Activated CD8-positive, alpha-beta memory T cell treated with anti-CD3 and anti-CD28 coated beads, Interleukin-2, amount 10 ng/mL, durations not matched to agents 7 days and 5 days (primary cell): ENCODE measurements at regions not wholly inside any gene's neighbourhood (a gene's known extent, or its start where the extent isn't known, plus 50 kb on each side); places are given as distances from the start of the nearest gene placed in this dataset.
"Not testable (repeated sequence)": the region's sequence is repeated elsewhere in the genome, so short reads cannot be mapped to it uniquely, and the experiment has no call there.

Source experiments
- ATAC-seq: fragments of 150-1000 bp; cut with Tn5 transposase; one replicate; pipeline ENCODE4 v1.10.0; 2021; ENCODE audit warnings: moderate library complexity
- CTCF ChIA-PET: fragments of 350-600 bp; sonication (Branson Sonifier 250); formaldehyde crosslinking; loops from one replicate; lab custom pipeline; 2021; ENCODE audit warnings: antibody characterized with exemption; lab: Charles Lee
- DNase-seq: peaks from one replicate; pipeline ENCODE4 v3.0.0-alpha.2; 2020
- H3K27ac Mint-ChIP-seq: one replicate; pipeline ENCODE4 v1.8.0; 2021; ENCODE audit warnings: mild to moderate bottlenecking, mixed read lengths
- H3K27me3 Mint-ChIP-seq: one replicate; pipeline ENCODE4 v1.8.0; 2021; ENCODE audit warnings: mixed read lengths
- H3K36me3 Mint-ChIP-seq: one replicate; pipeline ENCODE4 v1.8.0; 2021; ENCODE audit warnings: mild to moderate bottlenecking, mixed read lengths
- H3K4me1 Mint-ChIP-seq: one replicate; pipeline ENCODE4 v1.8.0; 2021; ENCODE audit warnings: mixed read lengths
- H3K4me3 Mint-ChIP-seq: one replicate; pipeline ENCODE4 v1.8.0; 2021; ENCODE audit warnings: mild to moderate bottlenecking, moderate library complexity, mixed read lengths
- H3K9me3 Mint-ChIP-seq: one replicate; pipeline ENCODE4 v1.8.0; 2022; ENCODE audit warnings: low read depth, mixed read lengths

DNA sequence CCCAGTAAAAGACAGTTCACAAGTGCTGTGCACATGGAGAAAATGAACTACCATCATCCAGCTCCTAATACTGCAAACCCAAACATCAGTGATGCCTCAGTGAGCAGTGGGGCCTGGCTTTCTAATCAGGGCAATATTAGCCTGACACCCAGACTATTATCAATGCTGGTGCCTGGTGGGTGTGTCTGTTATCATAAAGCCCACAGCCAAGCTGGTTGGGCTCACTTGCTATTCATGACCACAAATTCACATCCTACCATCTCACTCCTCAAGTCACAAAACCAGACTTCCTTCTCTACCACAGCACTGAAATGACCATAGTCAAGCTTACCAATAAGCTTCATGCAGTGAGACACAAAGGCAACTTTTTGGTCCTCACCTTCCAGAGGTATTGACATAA lies 180.8 kb upstream of the PLN start:
- no peak overlapping the region for H3K27ac Mint-ChIP-seq
- H3K4me1 Mint-ChIP-seq, result no peaks in the 10 kb centered on the region
- no peaks in the 10 kb centered on the region for H3K27me3 Mint-ChIP-seq
- DNase-seq (no peak), ATAC-seq (no peak)
- H3K36me3 Mint-ChIP-seq, result no peaks in the 10 kb centered on the region
- H3K9me3 Mint-ChIP-seq, result no peaks in the 10 kb centered on the region
- CTCF ChIA-PET, result no interaction called here
- H3K4me3 Mint-ChIP-seq, result no peak overlapping the region

DNA sequence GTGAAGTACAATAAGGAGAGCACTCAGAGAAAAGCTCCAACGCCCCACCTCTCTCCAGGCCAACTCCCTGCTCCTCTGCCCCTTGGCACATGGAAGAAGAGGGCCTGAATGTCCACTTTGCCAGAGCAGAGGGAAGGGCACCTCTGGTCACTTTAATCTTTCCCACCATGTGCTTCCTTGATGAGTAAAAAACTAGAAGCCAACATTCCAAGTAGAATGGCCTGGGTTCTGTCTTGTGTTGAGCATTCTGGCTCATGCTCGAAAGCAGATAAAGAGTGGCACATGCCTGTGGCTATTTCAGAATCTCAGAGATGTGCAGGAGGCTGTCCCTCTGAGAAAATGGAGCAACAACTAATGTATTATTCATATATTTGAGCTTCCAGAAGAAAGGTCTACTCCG lies 177.4 kb upstream of the PLN start:
- Mint-ChIP-seq H3K27ac (no peak overlapping the region), H3K36me3 (no peaks in the 10 kb centered on the region), H3K9me3 (no peaks in the 10 kb centered on the region), H3K4me1 (no peaks in the 10 kb centered on the region), H3K4me3 (no peak overlapping the region), H3K27me3 (no peaks in the 10 kb centered on the region)
- no peak for DNase-seq
- ATAC-seq, result no peak
- CTCF ChIA-PET, result no interaction called here

- DNase-seq (no peak), ATAC-seq (no peak)
- Mint-ChIP-seq H3K9me3 (no peaks in the 10 kb centered on the region), H3K36me3 (no peaks in the 10 kb centered on the region), H3K4me3 (no peak overlapping the region), H3K4me1 (no peaks in the 10 kb centered on the region), H3K27ac (no peak overlapping the region), H3K27me3 (no peaks in the 10 kb centered on the region)
- CTCF ChIA-PET, result no interaction called here
Observed at GRCh38 chr6:118371955-118372354, 176.1 kb upstream of the PLN start.

- Mint-ChIP-seq H3K4me1 (no peaks in the 10 kb centered on the region), H3K36me3 (no peaks in the 10 kb centered on the region), H3K27me3 (no peaks in the 10 kb centered on the region), H3K4me3 (no peak overlapping the region), H3K27ac (no peak overlapping the region), H3K9me3 (no peaks in the 10 kb centered on the region)
- DNase-seq, result no peak
- no peak for ATAC-seq
- CTCF ChIA-PET, result no interaction called here
Observed at GRCh38 chr6:118372413-118372812, 175.7 kb upstream of the PLN start.

- CTCF ChIA-PET, result no interaction called here
- no peaks in the 10 kb centered on the region for H3K9me3 Mint-ChIP-seq
- DNase-seq (no peak), ATAC-seq (no peak)
- no peak overlapping the region for H3K27ac Mint-ChIP-seq
- no peaks in the 10 kb centered on the region for H3K36me3 Mint-ChIP-seq
- H3K27me3 Mint-ChIP-seq, result no peaks in the 10 kb centered on the region
- no peaks in the 10 kb centered on the region for H3K4me1 Mint-ChIP-seq
- no peak overlapping the region for H3K4me3 Mint-ChIP-seq
Observed at GRCh38 chr6:118377711-118378414, 170.2 kb upstream of the PLN start.

- ATAC-seq, H3K36me3 Mint-ChIP-seq, CTCF ChIA-PET, H3K27me3 Mint-ChIP-seq, H3K4me1 Mint-ChIP-seq, H3K27ac Mint-ChIP-seq, H3K9me3 Mint-ChIP-seq, DNase-seq, H3K4me3 Mint-ChIP-seq: not testable (repeated sequence)
Observed at GRCh38 chr6:118380620-118381019, 167.5 kb upstream of the PLN start.

DNA sequence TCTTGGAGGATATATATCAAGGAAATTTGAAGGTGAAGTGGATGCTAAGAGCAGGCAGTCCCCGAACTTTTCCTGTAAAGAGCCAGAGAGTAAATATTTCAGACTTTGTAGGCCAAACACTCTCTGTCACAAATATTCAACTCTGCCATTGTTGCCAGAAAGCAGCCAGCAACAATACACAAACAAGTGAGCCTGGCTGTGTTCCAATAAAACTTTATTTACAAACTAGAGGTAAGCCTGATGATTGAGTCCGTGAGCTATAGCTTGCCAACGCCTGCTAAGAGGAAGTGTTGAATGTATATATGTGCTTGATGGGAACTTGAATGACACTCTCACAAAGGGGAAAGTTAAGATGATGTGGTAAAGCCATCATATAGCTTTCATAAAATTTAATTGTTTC lies 166.0 kb upstream of the PLN start:
- Mint-ChIP-seq H3K36me3 (no peaks in the 10 kb centered on the region), H3K4me1 (no peaks in the 10 kb centered on the region), H3K4me3 (no peak overlapping the region), H3K27ac (no peak overlapping the region), H3K27me3 (no peaks in the 10 kb centered on the region), H3K9me3 (no peaks in the 10 kb centered on the region)
- ATAC-seq (no peak), DNase-seq (no peak)
- CTCF ChIA-PET, result no interaction called here

GRCh38 chr6:118383924-118384323 lies 164.2 kb upstream of the PLN start:
- no peaks in the 10 kb centered on the region for H3K9me3 Mint-ChIP-seq
- DNase-seq, result no peak
- no peak overlapping the region for H3K4me3 Mint-ChIP-seq
- no peak overlapping the region for H3K27ac Mint-ChIP-seq
- CTCF ChIA-PET, result no interaction called here
- no peak for ATAC-seq
- no peaks in the 10 kb centered on the region for H3K36me3 Mint-ChIP-seq
- H3K27me3 Mint-ChIP-seq, result no peaks in the 10 kb centered on the region
- H3K4me1 Mint-ChIP-seq, result no peaks in the 10 kb centered on the region

GRCh38 chr6:118386975-118387374 lies 161.1 kb upstream of the PLN start:
- Mint-ChIP-seq H3K9me3 (no peaks in the 10 kb centered on the region), H3K27ac (no peak overlapping the region), H3K4me3 (no peak overlapping the region), H3K4me1 (no peaks in the 10 kb centered on the region), H3K27me3 (no peaks in the 10 kb centered on the region), H3K36me3 (no peaks in the 10 kb centered on the region)
- ATAC-seq (no peak), DNase-seq (no peak)
- CTCF ChIA-PET, result no interaction called here

DNA sequence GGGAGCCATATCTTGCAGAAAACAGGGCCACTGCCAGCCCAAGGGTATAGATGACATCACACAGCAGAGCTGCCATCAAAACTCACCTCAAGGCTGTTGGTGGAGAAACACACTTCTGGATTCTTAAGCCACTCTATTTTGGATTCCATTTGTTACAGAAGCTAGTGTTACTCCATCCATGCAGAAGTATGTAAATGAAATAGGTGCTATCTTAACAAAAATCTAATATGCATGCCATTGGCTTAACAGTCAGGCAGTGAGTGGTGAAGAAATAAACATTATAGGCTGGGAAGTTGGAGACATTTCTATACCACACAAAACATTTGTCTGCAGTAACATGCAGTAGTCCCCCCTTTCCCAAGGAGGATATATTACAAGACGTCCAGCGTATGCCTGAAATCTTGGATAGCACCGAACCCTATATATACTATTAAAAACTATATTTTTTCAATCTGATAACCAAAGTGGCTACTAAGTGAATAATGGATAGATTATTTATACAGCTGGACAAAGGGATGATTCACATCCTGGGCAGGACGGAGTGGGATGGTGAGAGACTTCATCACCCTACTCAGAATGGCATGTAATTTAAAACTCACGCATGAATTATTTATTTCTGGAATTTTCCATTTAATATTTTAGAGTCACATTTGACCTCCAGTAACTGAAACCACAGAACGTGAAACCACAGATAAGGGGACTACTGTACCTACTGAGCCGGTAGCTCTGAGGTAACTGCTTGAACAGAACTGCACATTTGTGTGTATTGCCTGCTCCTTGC lies 160.0 kb upstream of the PLN start:
- Mint-ChIP-seq H3K27ac (no peak overlapping the region), H3K9me3 (no peaks in the 10 kb centered on the region), H3K4me3 (no peak overlapping the region), H3K27me3 (no peaks in the 10 kb centered on the region), H3K36me3 (no peaks in the 10 kb centered on the region), H3K4me1 (no peaks in the 10 kb centered on the region)
- CTCF ChIA-PET, result no interaction called here
- DNase-seq (no peak), ATAC-seq (no peak)

DNA sequence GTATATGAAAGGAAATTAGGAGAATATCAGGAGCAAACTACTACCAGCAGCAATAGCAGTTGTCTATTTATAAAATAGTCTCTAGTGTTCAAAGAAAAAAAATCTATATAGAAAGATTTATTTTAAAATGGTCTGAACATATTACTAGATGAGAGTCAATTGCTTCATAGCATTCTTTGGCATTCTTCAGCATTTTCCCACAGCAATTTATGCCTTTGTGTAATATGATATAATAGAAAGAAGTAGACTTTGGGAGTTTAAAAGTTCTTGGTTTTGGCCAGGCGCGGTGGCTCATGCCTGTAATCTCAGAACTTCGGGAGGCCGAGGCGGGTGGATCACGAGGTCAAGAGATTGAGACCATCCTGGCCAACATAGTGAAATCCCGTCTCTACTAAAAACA lies 157.0 kb upstream of the PLN start:
- Mint-ChIP-seq H3K27ac (no peak overlapping the region), H3K36me3 (no peaks in the 10 kb centered on the region), H3K4me1 (no peaks in the 10 kb centered on the region), H3K9me3 (no peaks in the 10 kb centered on the region), H3K4me3 (no peak overlapping the region), H3K27me3 (no peaks in the 10 kb centered on the region)
- DNase-seq (no peak), ATAC-seq (no peak)
- CTCF ChIA-PET, result interaction anchor here (0.6 to 1.2 kb wide), 2 partner anchors 10 to 16 kb away, joined by 3 read pairs; no protein-coding TSS in a partner anchor

DNA sequence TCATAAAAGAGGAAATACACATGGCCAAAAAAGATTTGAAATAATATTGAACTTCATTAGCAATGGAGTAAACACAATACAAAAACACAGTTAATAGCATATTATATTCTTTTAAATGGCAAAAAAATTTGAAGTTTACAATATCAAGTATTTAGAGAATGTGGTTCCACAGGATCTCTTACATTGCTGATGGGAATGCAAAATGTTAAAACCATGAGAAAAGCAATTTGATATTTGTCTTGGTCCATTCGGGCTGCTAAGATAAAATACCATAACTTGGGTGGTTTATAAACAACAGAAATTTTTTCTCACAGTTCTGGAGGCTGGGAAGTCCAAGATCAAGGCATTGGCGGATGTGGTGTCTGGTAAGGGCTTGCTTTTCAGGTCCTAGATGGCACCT lies 154.0 kb upstream of the PLN start:
- Mint-ChIP-seq H3K4me1 (no peaks in the 10 kb centered on the region), H3K27me3 (no peaks in the 10 kb centered on the region), H3K4me3 (no peak overlapping the region), H3K9me3 (no peaks in the 10 kb centered on the region), H3K27ac (no peak overlapping the region), H3K36me3 (no peaks in the 10 kb centered on the region)
- no peak for DNase-seq
- ATAC-seq, result no peak
- CTCF ChIA-PET, result no interaction called here

DNA sequence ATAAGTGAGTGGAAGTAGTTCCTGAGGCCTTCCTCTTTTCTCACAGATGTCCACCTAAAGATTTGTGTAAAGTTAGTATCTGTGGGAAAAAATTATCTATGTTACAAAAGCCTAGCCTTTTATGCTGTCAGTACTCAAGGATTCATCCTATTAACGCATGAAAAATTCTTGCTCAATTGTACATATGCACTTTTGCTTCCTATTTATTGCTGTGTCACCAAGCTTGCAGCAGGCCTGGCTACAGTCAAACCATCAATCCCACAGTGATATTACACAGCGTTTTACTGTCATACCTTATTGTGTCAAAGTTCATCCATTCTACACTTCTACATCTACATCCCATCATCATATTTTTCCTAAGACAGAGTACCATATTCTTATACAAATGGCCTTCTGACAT lies 151.1 kb upstream of the PLN start:
- Mint-ChIP-seq H3K9me3 (no peaks in the 10 kb centered on the region), H3K4me3 (no peak overlapping the region), H3K27me3 (no peaks in the 10 kb centered on the region), H3K27ac (no peak overlapping the region), H3K4me1 (no peaks in the 10 kb centered on the region), H3K36me3 (no peaks in the 10 kb centered on the region)
- ATAC-seq (no peak), DNase-seq (no peak)
- CTCF ChIA-PET, result no interaction called here
